Superior temporal gyrus (tissue), 1 donor: ENCODE measurements at regions not wholly inside any gene's neighbourhood (a gene's known extent, or its start where the extent isn't known, plus 50 kb on each side); places are given as distances from the start of the nearest gene placed in this dataset.
A peak's percentile ranks its signal among the peaks of the same experiment; 100 is the strongest.

Experiments
- DNase-seq: peaks from one replicate; pipeline ENCODE4 v3.0.0-alpha.2; 2016; ENCODE audit errors: extremely low spot score

- no peak for DNase-seq
Observed at GRCh38 chr16:64654178-64654577, 467.7 kb downstream of the CDH11 start.

GRCh38 chr16:64648282-64648681, 473.6 kb downstream of the CDH11 start:
- no peak for DNase-seq

- DNase-seq: no peak
Observed at GRCh38 chr16:64641343-64641742, 480.5 kb downstream of the CDH11 start.

- no peak for DNase-seq
Observed at GRCh38 chr16:64638766-64639165, 483.1 kb downstream of the CDH11 start.

GRCh38 chr16:64629622-64630021, 492.2 kb downstream of the CDH11 start:
- peak; percentile 33 for DNase-seq

- peak; percentile 42 for DNase-seq
Observed at GRCh38 chr16:64627781-64628180, 494.1 kb downstream of the CDH11 start.

- no peak for DNase-seq
Observed at GRCh38 chr16:64627288-64627687, 494.6 kb downstream of the CDH11 start.

GRCh38 chr16:64626776-64627175, 495.1 kb downstream of the CDH11 start:
- no peak for DNase-seq

- no peak for DNase-seq
Observed at GRCh38 chr16:64621616-64622015, 500.2 kb downstream of the CDH11 start.

- DNase-seq: no peak
Observed at GRCh38 chr16:64617836-64618476, 503.9 kb downstream of the CDH11 start.

- peak; percentile 34 for DNase-seq
Observed at GRCh38 chr16:64615630-64616280, 506.1 kb downstream of the CDH11 start.

- DNase-seq: no peak
Observed at GRCh38 chr16:64596196-64596595, 525.7 kb downstream of the CDH11 start.

- DNase-seq: no peak
Observed at GRCh38 chr16:64590513-64590912, 531.4 kb downstream of the CDH11 start.

GRCh38 chr16:64589836-64590235, 532.0 kb downstream of the CDH11 start:
- DNase-seq: peak; percentile 18

GRCh38 chr16:64586781-64587180, 535.1 kb downstream of the CDH11 start:
- no peak for DNase-seq

GRCh38 chr16:64585367-64585766, 536.5 kb downstream of the CDH11 start:
- DNase-seq: no peak

GRCh38 chr16:64580558-64580957, 541.3 kb downstream of the CDH11 start:
- no peak for DNase-seq

- DNase-seq: no peak
Observed at GRCh38 chr16:64579712-64580111, 542.2 kb downstream of the CDH11 start.

- no peak for DNase-seq
Observed at GRCh38 chr16:64545768-64546167, 576.1 kb downstream of the CDH11 start.

GRCh38 chr16:64544859-64545258, 577.0 kb downstream of the CDH11 start:
- no peak for DNase-seq

GRCh38 chr16:64543441-64543840, 578.4 kb downstream of the CDH11 start:
- DNase-seq: no peak

- no peak for DNase-seq
Observed at GRCh38 chr16:64543031-64543430, 578.8 kb downstream of the CDH11 start.

- DNase-seq: no peak
Observed at GRCh38 chr16:64542152-64542551, 579.7 kb downstream of the CDH11 start.

- DNase-seq: no peak
Observed at GRCh38 chr16:64541621-64542020, 580.2 kb downstream of the CDH11 start.
